ENCODE measurements at regions not wholly inside any gene's neighbourhood (a gene's known extent, or its start where the extent isn't known, plus 50 kb on each side); places are given as distances from the start of the nearest gene placed in this dataset.

DNA sequence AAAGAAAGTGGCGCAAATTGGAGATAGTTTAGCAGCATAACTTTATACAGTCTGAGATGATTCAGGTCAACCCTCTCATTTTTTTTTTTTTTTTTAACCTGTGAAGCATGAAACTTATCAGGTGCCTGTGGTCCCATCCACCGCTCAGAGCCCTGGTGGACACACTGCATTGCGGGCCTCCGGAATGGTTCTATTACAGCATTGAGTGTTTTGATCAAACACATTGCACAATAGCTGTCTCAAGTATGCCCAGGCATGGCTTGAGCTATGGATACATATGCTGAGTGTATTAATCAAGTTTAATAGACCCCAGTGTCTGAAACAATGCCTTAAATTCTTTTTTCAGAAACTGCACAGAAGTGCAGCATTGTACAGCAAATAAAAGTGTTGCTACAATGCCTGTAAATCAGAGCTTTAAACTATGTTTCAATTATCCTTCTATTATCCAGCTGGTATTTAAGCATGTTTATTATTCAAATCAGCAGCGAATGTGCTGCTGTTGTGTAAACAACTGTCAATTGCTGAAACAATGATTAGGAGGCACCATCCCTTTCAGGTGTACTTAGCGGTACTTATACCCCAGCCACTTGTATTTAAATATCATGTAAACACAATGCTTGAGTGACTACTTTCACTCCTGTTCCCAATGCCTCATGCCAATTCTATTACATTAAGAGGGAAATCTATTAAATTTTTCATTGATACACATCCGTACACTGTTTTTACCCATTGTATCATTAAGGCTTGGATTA is 456.6 kb downstream of the RPS6KC1 start:
- TF ChIP-seq, protein P1, sequence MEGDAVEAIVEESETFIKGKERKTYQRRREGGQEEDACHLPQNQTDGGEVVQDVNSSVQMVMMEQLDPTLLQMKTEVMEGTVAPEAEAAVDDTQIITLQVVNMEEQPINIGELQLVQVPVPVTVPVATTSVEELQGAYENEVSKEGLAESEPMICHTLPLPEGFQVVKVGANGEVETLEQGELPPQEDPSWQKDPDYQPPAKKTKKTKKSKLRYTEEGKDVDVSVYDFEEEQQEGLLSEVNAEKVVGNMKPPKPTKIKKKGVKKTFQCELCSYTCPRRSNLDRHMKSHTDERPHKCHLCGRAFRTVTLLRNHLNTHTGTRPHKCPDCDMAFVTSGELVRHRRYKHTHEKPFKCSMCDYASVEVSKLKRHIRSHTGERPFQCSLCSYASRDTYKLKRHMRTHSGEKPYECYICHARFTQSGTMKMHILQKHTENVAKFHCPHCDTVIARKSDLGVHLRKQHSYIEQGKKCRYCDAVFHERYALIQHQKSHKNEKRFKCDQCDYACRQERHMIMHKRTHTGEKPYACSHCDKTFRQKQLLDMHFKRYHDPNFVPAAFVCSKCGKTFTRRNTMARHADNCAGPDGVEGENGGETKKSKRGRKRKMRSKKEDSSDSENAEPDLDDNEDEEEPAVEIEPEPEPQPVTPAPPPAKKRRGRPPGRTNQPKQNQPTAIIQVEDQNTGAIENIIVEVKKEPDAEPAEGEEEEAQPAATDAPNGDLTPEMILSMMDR (IDR thresholded peaks at IDR 0.05) = no peak
- TF ChIP-seq POLR2AphosphoS5 (IDR thresholded peaks at IDR 0.05; ENCODE audit: low read depth, low read length) (no peak), TCF7L2 (IDR thresholded peaks at IDR 0.05; ENCODE audit: low read depth, low read length) (no peak)
- TF ChIP-seq, protein P2, sequence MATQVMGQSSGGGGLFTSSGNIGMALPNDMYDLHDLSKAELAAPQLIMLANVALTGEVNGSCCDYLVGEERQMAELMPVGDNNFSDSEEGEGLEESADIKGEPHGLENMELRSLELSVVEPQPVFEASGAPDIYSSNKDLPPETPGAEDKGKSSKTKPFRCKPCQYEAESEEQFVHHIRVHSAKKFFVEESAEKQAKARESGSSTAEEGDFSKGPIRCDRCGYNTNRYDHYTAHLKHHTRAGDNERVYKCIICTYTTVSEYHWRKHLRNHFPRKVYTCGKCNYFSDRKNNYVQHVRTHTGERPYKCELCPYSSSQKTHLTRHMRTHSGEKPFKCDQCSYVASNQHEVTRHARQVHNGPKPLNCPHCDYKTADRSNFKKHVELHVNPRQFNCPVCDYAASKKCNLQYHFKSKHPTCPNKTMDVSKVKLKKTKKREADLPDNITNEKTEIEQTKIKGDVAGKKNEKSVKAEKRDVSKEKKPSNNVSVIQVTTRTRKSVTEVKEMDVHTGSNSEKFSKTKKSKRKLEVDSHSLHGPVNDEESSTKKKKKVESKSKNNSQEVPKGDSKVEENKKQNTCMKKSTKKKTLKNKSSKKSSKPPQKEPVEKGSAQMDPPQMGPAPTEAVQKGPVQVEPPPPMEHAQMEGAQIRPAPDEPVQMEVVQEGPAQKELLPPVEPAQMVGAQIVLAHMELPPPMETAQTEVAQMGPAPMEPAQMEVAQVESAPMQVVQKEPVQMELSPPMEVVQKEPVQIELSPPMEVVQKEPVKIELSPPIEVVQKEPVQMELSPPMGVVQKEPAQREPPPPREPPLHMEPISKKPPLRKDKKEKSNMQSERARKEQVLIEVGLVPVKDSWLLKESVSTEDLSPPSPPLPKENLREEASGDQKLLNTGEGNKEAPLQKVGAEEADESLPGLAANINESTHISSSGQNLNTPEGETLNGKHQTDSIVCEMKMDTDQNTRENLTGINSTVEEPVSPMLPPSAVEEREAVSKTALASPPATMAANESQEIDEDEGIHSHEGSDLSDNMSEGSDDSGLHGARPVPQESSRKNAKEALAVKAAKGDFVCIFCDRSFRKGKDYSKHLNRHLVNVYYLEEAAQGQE (IDR thresholded peaks at IDR 0.05; ENCODE audit: insufficient read depth in 1 of 2, low read depth in 2 of 2, low read length in 1 of 2) = no peak

Data from Panc1 (cell line).